GM19468 (cell line): ENCODE measurements at regions not wholly inside any gene's neighbourhood (a gene's known extent, or its start where the extent isn't known, plus 50 kb on each side); places are given as distances from the start of the nearest gene placed in this dataset.
"Not testable (repeated sequence)": the region's sequence is repeated elsewhere in the genome, so short reads cannot be mapped to it uniquely, and the experiment has no call there.

ENCODE experiments used
- ATAC-seq: cut with Tn5 transposase; IDR thresholded peaks from one replicate; pipeline ENCODE4 v1.9.1; 2021; ENCODE audit warnings: mild to moderate bottlenecking, moderate library complexity, moderate number of reproducible peaks; ENCODE audit not compliant: unreplicated experiment; ENCODE audit errors: extremely low read depth

- no peak for ATAC-seq
Observed at GRCh38 chr5:41995193-41995592, 70.1 kb downstream of the FBXO4 start.

- no peak for ATAC-seq
Observed at GRCh38 chr5:42001673-42002072, 76.6 kb downstream of the FBXO4 start.

- ATAC-seq, result not testable (repeated sequence)
Observed at GRCh38 chr5:42003852-42004251, 78.8 kb downstream of the FBXO4 start.

- no peak for ATAC-seq
Observed at GRCh38 chr5:42005561-42006153, 80.6 kb downstream of the FBXO4 start.

- ATAC-seq, result no peak
Observed at GRCh38 chr5:42013561-42013960, 88.5 kb downstream of the FBXO4 start.

GRCh38 chr5:42015254-42015653 is 90.2 kb downstream of the FBXO4 start:
- no peak for ATAC-seq

GRCh38 chr5:42015681-42016080 is 90.6 kb downstream of the FBXO4 start:
- ATAC-seq, result no peak

GRCh38 chr5:42020788-42021530 is 95.9 kb downstream of the FBXO4 start:
- no peak for ATAC-seq

- ATAC-seq, result no peak
Observed at GRCh38 chr5:42021923-42022322, 96.8 kb downstream of the FBXO4 start.

- ATAC-seq, result no peak
Observed at GRCh38 chr5:42022383-42022972, 97.4 kb downstream of the FBXO4 start.

GRCh38 chr5:42026446-42026845 is 101.4 kb downstream of the FBXO4 start:
- no peak for ATAC-seq

- no peak for ATAC-seq
Observed at GRCh38 chr5:42032137-42032536, 107.1 kb downstream of the FBXO4 start.

GRCh38 chr5:42035526-42035925 is 110.4 kb downstream of the FBXO4 start:
- no peak for ATAC-seq

- ATAC-seq, result no peak
Observed at GRCh38 chr5:42036379-42036778, 111.3 kb downstream of the FBXO4 start.

- ATAC-seq, result no peak
Observed at GRCh38 chr5:42037379-42037932, 112.4 kb downstream of the FBXO4 start.

- no peak for ATAC-seq
Observed at GRCh38 chr5:42043400-42043799, 118.3 kb downstream of the FBXO4 start.

- ATAC-seq, result peak; percentile 74
Observed at GRCh38 chr5:42057254-42057690, 132.2 kb downstream of the FBXO4 start.

GRCh38 chr5:42059291-42059690 is 134.2 kb downstream of the FBXO4 start:
- no peak for ATAC-seq

GRCh38 chr5:42059778-42060464 is 134.8 kb downstream of the FBXO4 start:
- no peak for ATAC-seq

- ATAC-seq, result no peak
Observed at GRCh38 chr5:42061121-42061520, 136.0 kb downstream of the FBXO4 start.

GRCh38 chr5:42064821-42065220 is 139.7 kb downstream of the FBXO4 start:
- ATAC-seq, result no peak
